Thyroid gland (tissue), 4 donors: ENCODE measurements at regions not wholly inside any gene's neighbourhood (a gene's known extent, or its start where the extent isn't known, plus 50 kb on each side); places are given as distances from the start of the nearest gene placed in this dataset.

Source experiments
- CTCF ChIP-seq, 6 experiments: fragments of 200-600 bp in 3 of 6; fragments of 450-650 bp in 3 of 6; sonication (generic) in 3 of 6; IDR thresholded peaks; one replicate each; pipeline ENCODE4 v1.5.1; 2016 to 2019; ENCODE audit warnings: antibody characterized with exemption in 6 of 6, mild to moderate bottlenecking in 2 of 6, inconsistent platforms in 1 of 6, moderate library complexity in 1 of 6
- POLR2A ChIP-seq, 2 donors: fragments of 450-650 bp; IDR thresholded peaks; one replicate each; pipeline ENCODE4 v1.6.1; 2017; ENCODE audit warnings: antibody characterized with exemption in 2 of 2, mild to moderate bottlenecking in 2 of 2, moderate library complexity in 1 of 2

GRCh38 chr6:15956205-15957106 lies 172.4 kb upstream of the MYLIP start:
- TF ChIP-seq CTCF (IDR thresholded peaks at IDR 0.05) = no peak
- TF ChIP-seq POLR2A (IDR thresholded peaks at IDR 0.05) = no peak
